Ovary (tissue), 3 donors: ENCODE measurements at regions not wholly inside any gene's neighbourhood (a gene's known extent, or its start where the extent isn't known, plus 50 kb on each side); places are given as distances from the start of the nearest gene placed in this dataset.

ENCODE experiments used
- POLR2A ChIP-seq: fragments of 450-650 bp; IDR thresholded peaks from one replicate; pipeline ENCODE4 v1.6.1; 2017; ENCODE audit warnings: antibody characterized with exemption, mild to moderate bottlenecking, moderate library complexity
- TF ChIP-seq, protein P1 (sequence below), 3 donors: fragments of 450-650 bp in 2 of 3; fragments of 200-600 bp in 1 of 3; IDR thresholded peaks; one replicate each; pipeline versions ENCODE4 v1.5.1 to v1.8.0; 2016 to 2022; ENCODE audit warnings: antibody characterized with exemption in 3 of 3, mild to moderate bottlenecking in 1 of 3
- donor health status: DM: no; HTN: no; CAD: no.

DNA sequence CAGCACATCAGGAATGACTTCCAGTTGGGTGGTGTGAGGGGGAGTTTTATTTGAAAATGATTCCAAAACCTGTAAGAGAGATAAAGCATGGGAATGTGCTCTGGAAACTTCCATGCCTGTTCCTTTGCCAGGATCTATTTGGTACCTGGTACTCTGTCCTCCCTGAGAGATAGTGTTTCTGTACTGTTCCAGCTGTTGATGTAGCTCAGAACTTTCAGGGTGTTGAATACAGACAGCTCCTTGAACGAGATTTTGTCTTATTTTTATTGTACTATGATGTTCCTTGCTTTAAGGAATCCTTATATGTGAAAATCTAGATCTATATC lies 148.7 kb upstream of the RIPOR2 start:
- TF ChIP-seq, protein P1, sequence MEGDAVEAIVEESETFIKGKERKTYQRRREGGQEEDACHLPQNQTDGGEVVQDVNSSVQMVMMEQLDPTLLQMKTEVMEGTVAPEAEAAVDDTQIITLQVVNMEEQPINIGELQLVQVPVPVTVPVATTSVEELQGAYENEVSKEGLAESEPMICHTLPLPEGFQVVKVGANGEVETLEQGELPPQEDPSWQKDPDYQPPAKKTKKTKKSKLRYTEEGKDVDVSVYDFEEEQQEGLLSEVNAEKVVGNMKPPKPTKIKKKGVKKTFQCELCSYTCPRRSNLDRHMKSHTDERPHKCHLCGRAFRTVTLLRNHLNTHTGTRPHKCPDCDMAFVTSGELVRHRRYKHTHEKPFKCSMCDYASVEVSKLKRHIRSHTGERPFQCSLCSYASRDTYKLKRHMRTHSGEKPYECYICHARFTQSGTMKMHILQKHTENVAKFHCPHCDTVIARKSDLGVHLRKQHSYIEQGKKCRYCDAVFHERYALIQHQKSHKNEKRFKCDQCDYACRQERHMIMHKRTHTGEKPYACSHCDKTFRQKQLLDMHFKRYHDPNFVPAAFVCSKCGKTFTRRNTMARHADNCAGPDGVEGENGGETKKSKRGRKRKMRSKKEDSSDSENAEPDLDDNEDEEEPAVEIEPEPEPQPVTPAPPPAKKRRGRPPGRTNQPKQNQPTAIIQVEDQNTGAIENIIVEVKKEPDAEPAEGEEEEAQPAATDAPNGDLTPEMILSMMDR (IDR thresholded peaks at IDR 0.05) = no peak
- TF ChIP-seq POLR2A = no peak
